Prostate gland (tissue), 2 donors: ENCODE measurements at regions not wholly inside any gene's neighbourhood (a gene's known extent, or its start where the extent isn't known, plus 50 kb on each side); places are given as distances from the start of the nearest gene placed in this dataset.

Experiments
- DNase-seq: peaks from one replicate; pipeline ENCODE4 v3.0.0-alpha.2; 2019; ENCODE audit warnings: low spot score
- H3K27ac ChIP-seq, 2 donors: fragments of 200-600 bp; sonication (generic); 2 replicates each; pipeline ENCODE4 v1.5.1; 2017 to 2019
- H3K27me3 ChIP-seq: fragments of 200-600 bp; sonication (generic); replicated peaks from 2 replicates; pipeline ENCODE4 v1.5.1; 2019; ENCODE audit not compliant: insufficient read depth
- H3K36me3 ChIP-seq, 2 donors: fragments of 200-600 bp; sonication (generic); 1 replicate in 1 of 2; 2 replicates in 1 of 2; pipeline versions ENCODE4 v1.5.1 to v1.8.1; 2017 to 2019
- H3K4me1 ChIP-seq: fragments of 200-600 bp; sonication (generic); replicated peaks from 2 replicates; pipeline ENCODE4 v1.5.1; 2019
- H3K4me3 ChIP-seq, 2 donors: fragments of 200-600 bp; sonication (generic); 2 replicates each; pipeline ENCODE4 v1.5.1; 2017 to 2019
- H3K9me3 ChIP-seq: fragments of 200-600 bp; sonication (generic); 2 replicates; pipeline ENCODE4 v1.5.1; 2017
- CTCF ChIP-seq, 4 experiments: fragments of 200-600 bp in 2 of 4; fragments of 450-650 bp in 2 of 4; sonication (generic) in 2 of 4; IDR thresholded peaks; 1 replicate in 3 of 4; 2 replicates in 1 of 4; pipeline ENCODE4 v1.5.1; 2016 to 2019; ENCODE audit warnings: antibody characterized with exemption in 4 of 4, mild to moderate bottlenecking in 2 of 4, moderate library complexity in 2 of 4
- POLR2A ChIP-seq: fragments of 450-650 bp; IDR thresholded peaks from one replicate; pipeline ENCODE4 v1.6.1; 2016; ENCODE audit warnings: antibody characterized with exemption, mild to moderate bottlenecking
- POLR2AphosphoS5 ChIP-seq: sonication (generic); formaldehyde crosslinking; IDR thresholded peaks from one replicate; pipeline ENCODE4 v1.6.1; 2017; ENCODE audit warnings: antibody characterized with exemption
- WGBS: methylation state at CpG from one replicate; pipeline ENCODE4 v1.1.5; 2018; 5-methylcytosine and 5-hydroxymethylcytosine counted together
- intact Hi-C: fragments of 100-400 bp; cut with DNase I; formaldehyde crosslinking; loops from one replicate; pipeline ENCODE4 v1.14.2; 2022

DNA sequence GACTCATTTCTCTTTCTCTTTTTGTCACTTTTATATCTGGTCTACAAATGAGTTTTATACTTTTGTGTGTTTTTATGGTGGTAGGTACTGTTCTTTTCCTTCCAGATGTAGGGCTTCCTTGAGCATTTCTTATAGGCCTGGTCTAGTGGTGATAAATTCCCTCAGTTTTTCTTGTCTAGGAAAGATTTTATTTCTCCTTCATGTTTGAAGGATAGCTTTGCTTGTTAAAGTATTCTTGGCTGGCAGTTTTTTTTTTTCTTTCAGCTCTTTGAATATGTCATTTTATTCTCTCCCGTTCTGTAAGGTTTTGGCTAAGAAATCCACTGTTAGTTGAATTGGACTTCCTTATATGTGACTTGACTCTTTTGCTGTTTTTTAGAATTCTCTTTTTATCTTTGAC is 292.7 kb downstream of the RPS24 start:
- Histone ChIP-seq H3K4me1 (no peaks in the 10 kb centered on the region), H3K9me3 (no peaks in the 10 kb centered on the region), H3K27ac (no peak overlapping the region), H3K4me3 (no peak overlapping the region), H3K36me3 (no peaks in the 10 kb centered on the region), H3K27me3 (no peaks in the 10 kb centered on the region)
- WGBS: 96% methylated on average over 1 of the region's 1 CpG
- intact Hi-C loops: no loop called here
- DNase-seq: no peak
- TF ChIP-seq POLR2AphosphoS5: no peak
- TF ChIP-seq CTCF (IDR thresholded peaks at IDR 0.05): no peak
- no peak for TF ChIP-seq POLR2A

DNA sequence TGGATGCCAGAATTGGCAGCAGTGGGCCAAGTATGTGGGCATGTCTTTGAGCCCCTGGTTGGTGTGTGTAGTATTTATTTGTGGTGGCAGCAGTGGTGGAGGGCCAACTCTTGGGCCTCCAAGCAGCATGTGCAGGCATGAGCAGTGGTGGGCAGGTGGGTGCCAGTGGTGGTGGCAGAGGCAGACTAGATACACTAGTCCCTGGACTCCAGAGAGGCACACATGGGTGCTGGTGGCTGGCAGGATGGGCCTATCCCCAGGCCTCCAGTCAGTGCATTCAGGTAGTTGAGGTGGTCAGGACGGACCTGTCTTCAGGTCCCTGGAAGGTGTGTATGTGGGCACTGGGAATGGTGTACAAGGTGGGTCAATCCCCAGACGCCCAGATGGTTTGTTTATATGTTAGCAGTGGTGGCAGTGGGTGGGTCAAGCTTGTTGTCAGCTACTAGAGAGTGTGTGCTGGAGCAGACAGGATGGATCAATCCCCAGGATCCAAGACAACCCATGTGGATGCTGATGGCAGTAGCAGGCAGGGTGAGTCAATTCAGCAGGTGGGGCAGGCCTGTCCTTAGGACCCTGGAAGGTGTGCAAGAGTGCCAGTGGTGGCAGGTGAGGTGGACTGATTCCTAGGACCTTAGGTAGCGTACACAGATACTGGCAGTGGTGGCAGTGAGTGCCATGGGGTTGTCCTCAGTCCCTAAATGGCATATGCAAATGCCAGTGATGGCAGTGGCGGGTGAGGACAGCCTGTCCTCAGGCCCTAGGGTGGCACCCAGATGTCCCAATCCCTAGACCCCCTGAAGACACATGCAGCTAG is 294.3 kb downstream of the RPS24 start:
- Histone ChIP-seq H3K27me3 (no peaks in the 10 kb centered on the region), H3K4me3 (no peak overlapping the region), H3K27ac (no peak overlapping the region), H3K9me3 (no peaks in the 10 kb centered on the region), H3K36me3 (no peaks in the 10 kb centered on the region), H3K4me1 (no peaks in the 10 kb centered on the region)
- intact Hi-C loops: no loop called here
- WGBS: 98% methylated on average over 4 of the region's 4 CpGs
- TF ChIP-seq CTCF (IDR thresholded peaks at IDR 0.05): no peak
- TF ChIP-seq POLR2A: no peak
- TF ChIP-seq POLR2AphosphoS5: no peak
- DNase-seq: peak; percentile 2

DNA sequence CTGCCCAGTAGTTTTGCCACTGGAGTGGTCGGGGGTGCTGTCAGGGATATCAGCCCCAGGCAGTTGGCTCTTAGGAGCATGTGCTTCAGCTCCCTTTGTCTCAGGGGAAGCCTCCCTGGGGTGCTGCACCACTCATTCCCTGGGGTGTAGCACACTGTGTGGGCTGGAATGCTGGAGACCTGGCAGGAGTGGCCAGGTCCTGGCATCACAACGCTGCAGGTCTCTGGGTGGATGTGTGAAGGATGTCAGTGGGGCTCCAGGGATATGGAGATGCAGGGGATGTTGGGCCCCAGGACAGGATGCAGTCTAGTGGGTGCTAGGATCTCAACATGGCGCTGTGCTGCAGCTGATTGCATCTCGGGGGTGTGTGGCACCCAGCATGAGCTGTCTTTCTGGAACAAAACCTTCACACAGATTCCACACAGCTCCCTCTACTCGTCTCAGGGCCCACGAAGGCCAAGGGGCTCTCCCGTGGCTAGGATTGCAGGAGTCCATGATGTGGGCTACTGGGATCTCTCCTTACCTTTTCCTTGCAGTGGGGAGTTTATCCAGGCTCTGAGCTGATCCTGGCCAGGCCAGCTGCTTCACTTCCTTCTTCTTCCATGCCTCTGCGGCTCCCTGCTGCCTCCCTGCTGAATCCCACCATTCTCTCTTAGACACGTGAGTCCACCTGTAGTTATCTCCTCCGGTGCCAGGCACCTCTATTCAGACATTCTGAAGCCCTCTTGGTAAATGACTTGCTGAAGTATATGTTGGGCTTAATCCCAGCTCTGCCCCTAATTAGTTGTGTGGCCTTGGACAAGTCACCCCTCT is 295.1 kb downstream of the RPS24 start:
- TF ChIP-seq POLR2AphosphoS5 (no peak), POLR2A (no peak), CTCF (IDR thresholded peaks at IDR 0.05) (no peak)
- intact Hi-C loops: no loop called here
- no peaks in the 10 kb centered on the region for H3K9me3 ChIP-seq
- no peak overlapping the region for H3K4me3 ChIP-seq
- no peaks in the 10 kb centered on the region for H3K36me3 ChIP-seq
- H3K4me1 ChIP-seq: no peaks in the 10 kb centered on the region
- no peak overlapping the region for H3K27ac ChIP-seq
- no peaks in the 10 kb centered on the region for H3K27me3 ChIP-seq
- peak; percentile 0 for DNase-seq
- WGBS: 95% methylated on average over 10 of the region's 10 CpGs

DNA sequence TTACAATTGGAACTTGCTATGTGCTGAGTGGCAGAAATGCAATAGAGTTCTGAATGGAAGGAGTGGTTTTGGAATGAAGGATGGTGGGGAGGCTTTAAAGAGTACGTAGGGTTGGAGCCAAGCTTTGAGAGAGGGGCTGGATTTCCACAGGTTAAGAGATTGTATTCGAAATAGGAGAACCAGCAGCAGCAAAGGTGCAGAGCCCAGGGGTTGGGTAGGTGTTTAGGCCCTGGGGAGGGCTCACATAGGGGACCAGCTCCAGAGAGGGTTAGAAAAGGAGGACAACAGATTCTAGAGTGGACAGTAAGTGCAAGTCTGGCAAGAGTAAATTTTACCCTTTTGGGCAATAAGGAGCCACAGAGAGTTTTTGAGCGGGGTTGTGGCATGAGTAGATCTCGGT is 297.2 kb downstream of the RPS24 start:
- Histone ChIP-seq H3K4me3 (no peak overlapping the region), H3K27ac (no peak overlapping the region), H3K4me1 (no peaks in the 10 kb centered on the region), H3K27me3 (no peaks in the 10 kb centered on the region), H3K9me3 (no peaks in the 10 kb centered on the region), H3K36me3 (no peaks in the 10 kb centered on the region)
- 90% methylated on average over 4 of the region's 4 CpGs for WGBS
- no peak for TF ChIP-seq CTCF (IDR thresholded peaks at IDR 0.05)
- no peak for TF ChIP-seq POLR2AphosphoS5
- no peak for TF ChIP-seq POLR2A
- intact Hi-C loops: no loop called here
- DNase-seq: peak; percentile 1
